PC-9 (cell line): ENCODE measurements at regions not wholly inside any gene's neighbourhood (a gene's known extent, or its start where the extent isn't known, plus 50 kb on each side); places are given as distances from the start of the nearest gene placed in this dataset.

ENCODE experiments used
- BruUV-seq: library from RNA; stranded (reverse); fragments of 400-500 nt; replicated peaks from 2 replicates; lab custom pipeline; 2021; lab: Mats Ljungman, UMichigan
- CTCF ChIA-PET: fragments of 300-600 bp; sonication (Branson Sonifier 250); formaldehyde crosslinking; loops from one replicate; lab custom pipeline; 2022; ENCODE audit warnings: antibody characterized with exemption; lab: Charles Lee
- POLR2A ChIA-PET: fragments of 300-600 bp; sonication (Branson Sonifier 250); formaldehyde crosslinking; loops from one replicate; lab custom pipeline; 2022; ENCODE audit warnings: antibody characterized with exemption; ENCODE audit not compliant: unreplicated experiment; lab: Charles Lee
- DNase-seq, 2 experiments: peaks; one replicate each; pipeline versions ENCODE4 v3.0.0 to v3.0.0-alpha.2; 2015 to 2022; ENCODE audit warnings: mixed read lengths in 1 of 2
- H2AFZ ChIP-seq: fragments of 200-600 bp; sonication (generic); 2 replicates; pipeline ENCODE4 v1.8.1; 2017; ENCODE audit warnings: antibody characterized with exemption
- H3F3A ChIP-seq: fragments of 200-600 bp; sonication (generic); 2 replicates; pipeline ENCODE4 v1.8.1; 2017; ENCODE audit warnings: antibody characterized with exemption, mild to moderate bottlenecking, low read depth; ENCODE audit not compliant: insufficient read depth
- H3K27ac ChIP-seq: fragments of 200-600 bp; sonication (generic); 2 replicates; pipeline ENCODE4 v1.6.1; 2016; ENCODE audit warnings: mixed run types
- H3K27me3 ChIP-seq: fragments of 200-600 bp; sonication (generic); 2 replicates; pipeline ENCODE4 v1.6.1; 2016; ENCODE audit warnings: low read depth, mixed run types; ENCODE audit not compliant: insufficient read depth
- H3K36me3 ChIP-seq: fragments of 200-600 bp; sonication (generic); 2 replicates; pipeline ENCODE4 v1.6.1; 2016; ENCODE audit warnings: low read depth, mixed run types
- H3K4me1 ChIP-seq: fragments of 200-600 bp; sonication (generic); replicated peaks from 2 replicates; pipeline ENCODE4 v1.6.1; 2016; ENCODE audit warnings: mixed run types; ENCODE audit not compliant: insufficient read depth
- H3K4me2 ChIP-seq: fragments of 200-600 bp; sonication (generic); 2 replicates; pipeline ENCODE4 v1.6.1; 2017; ENCODE audit warnings: mixed run types
- H3K4me3 ChIP-seq: fragments of 200-600 bp; sonication (generic); 2 replicates; pipeline ENCODE4 v1.6.1; 2016; ENCODE audit warnings: mixed run types
- H3K79me2 ChIP-seq: fragments of 200-600 bp; sonication (generic); 2 replicates; pipeline ENCODE4 v1.6.1; 2017; ENCODE audit warnings: low read depth, mixed run types
- H3K9me2 ChIP-seq: fragments of 200-600 bp; sonication (generic); 2 replicates; pipeline ENCODE4 v1.8.1; 2017; ENCODE audit warnings: mild to moderate bottlenecking; ENCODE audit not compliant: insufficient read depth
- H3K9me3 ChIP-seq: fragments of 200-600 bp; sonication (generic); 2 replicates; pipeline ENCODE4 v1.8.1; 2016; ENCODE audit warnings: low read depth; ENCODE audit not compliant: insufficient read depth
- H4K20me1 ChIP-seq: fragments of 200-600 bp; sonication (generic); 2 replicates; pipeline ENCODE4 v1.8.1; 2017; ENCODE audit not compliant: insufficient read depth
- EZH2 ChIP-seq: fragments of 200-600 bp; sonication (generic); IDR thresholded peaks from 2 replicates; pipeline ENCODE4 v1.8.0; 2017; ENCODE audit warnings: antibody characterized with exemption, low read depth
- intact Hi-C: fragments of 100-400 bp; cut with micrococcal nuclease; formaldehyde crosslinking; loops from one replicate; pipeline ENCODE4 v1.10.0; 2022; ENCODE audit not compliant: unreplicated experiment
- TF ChIP-seq, protein P1 (sequence below): fragments of 200-600 bp; sonication (generic); conservative IDR thresholded peaks from 2 replicates; pipeline ENCODE4 v1.6.1; 2017; ENCODE audit warnings: mixed run types, antibody characterized with exemption, mild to moderate bottlenecking, moderate library complexity

- no TSS peak for BruUV-seq
- Histone ChIP-seq H3K4me3 (no peak overlapping the region), H3K36me3 (no peaks in the 10 kb centered on the region), H3K9me2 (no peaks in the 10 kb centered on the region), H4K20me1 (no peaks in the 10 kb centered on the region), H3K27ac (no peak overlapping the region), H3K4me1 (no peaks in the 10 kb centered on the region), H3K4me2 (no peak overlapping the region), H3K27me3 (no peaks in the 10 kb centered on the region), H3K79me2 (no peaks in the 10 kb centered on the region), H2AFZ (no peak overlapping the region), H3K9me3 (no peaks in the 10 kb centered on the region), H3F3A (no peaks in the 10 kb centered on the region)
- no peak for DNase-seq
- ChIA-PET CTCF (no interaction called here), POLR2A (no interaction called here)
- TF ChIP-seq, protein P1, sequence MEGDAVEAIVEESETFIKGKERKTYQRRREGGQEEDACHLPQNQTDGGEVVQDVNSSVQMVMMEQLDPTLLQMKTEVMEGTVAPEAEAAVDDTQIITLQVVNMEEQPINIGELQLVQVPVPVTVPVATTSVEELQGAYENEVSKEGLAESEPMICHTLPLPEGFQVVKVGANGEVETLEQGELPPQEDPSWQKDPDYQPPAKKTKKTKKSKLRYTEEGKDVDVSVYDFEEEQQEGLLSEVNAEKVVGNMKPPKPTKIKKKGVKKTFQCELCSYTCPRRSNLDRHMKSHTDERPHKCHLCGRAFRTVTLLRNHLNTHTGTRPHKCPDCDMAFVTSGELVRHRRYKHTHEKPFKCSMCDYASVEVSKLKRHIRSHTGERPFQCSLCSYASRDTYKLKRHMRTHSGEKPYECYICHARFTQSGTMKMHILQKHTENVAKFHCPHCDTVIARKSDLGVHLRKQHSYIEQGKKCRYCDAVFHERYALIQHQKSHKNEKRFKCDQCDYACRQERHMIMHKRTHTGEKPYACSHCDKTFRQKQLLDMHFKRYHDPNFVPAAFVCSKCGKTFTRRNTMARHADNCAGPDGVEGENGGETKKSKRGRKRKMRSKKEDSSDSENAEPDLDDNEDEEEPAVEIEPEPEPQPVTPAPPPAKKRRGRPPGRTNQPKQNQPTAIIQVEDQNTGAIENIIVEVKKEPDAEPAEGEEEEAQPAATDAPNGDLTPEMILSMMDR = no peak
- TF ChIP-seq EZH2 = no peak
- intact Hi-C loops = no loop called here
Measured at GRCh38 chr5:165290535-165290934, 1785.1 kb downstream of the MAT2B start.

DNA sequence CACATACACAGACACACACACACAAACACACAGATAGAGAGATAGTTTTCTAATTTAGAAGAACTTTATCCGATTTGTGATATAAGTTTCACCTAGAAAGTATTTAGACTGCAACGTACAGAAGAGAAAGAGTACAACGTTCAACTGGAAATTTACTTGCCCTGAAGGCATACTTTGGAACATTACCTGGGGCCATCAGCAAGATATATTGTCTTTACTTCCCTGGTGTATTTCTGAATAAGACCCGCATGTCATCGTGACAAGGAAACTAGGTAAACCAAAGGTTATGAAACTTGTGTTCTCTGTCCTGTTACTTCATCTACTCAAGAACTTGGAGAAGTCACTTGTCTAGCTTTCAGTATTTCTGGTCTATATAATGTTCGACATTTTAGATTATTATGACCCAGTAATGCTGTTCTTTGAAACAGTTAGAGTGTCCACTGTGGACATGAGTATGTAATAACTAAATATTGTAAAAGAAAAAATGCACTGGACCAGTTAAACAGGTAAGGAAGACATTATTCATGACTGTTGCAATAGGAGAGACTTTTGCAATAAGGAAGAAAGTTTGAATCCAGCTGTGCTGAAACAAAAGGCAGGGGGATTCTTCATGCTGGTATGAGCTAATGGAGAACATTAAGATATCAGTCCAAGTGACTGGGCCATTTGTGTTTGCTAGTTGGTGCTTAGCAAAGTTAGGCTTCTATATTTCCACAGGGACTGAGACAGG is 1791.1 kb downstream of the MAT2B start:
- no peaks in the 10 kb centered on the region for H3K4me1 ChIP-seq
- H3K27ac ChIP-seq = no peak overlapping the region
- intact Hi-C loops = no loop called here
- no peaks in the 10 kb centered on the region for H3K27me3 ChIP-seq
- DNase-seq = no peak
- no peaks in the 10 kb centered on the region for H3F3A ChIP-seq
- ChIA-PET POLR2A (no interaction called here), CTCF (no interaction called here)
- no peaks in the 10 kb centered on the region for H3K9me3 ChIP-seq
- H3K4me2 ChIP-seq = no peak overlapping the region
- no peaks in the 10 kb centered on the region for H3K36me3 ChIP-seq
- no peak for TF ChIP-seq EZH2
- TF ChIP-seq, protein P1 = no peak
- H2AFZ ChIP-seq = no peak overlapping the region
- H3K79me2 ChIP-seq = no peaks in the 10 kb centered on the region
- no peak overlapping the region for H3K4me3 ChIP-seq
- H3K9me2 ChIP-seq = no peaks in the 10 kb centered on the region; the same call in 1 of the 2 replicates
- no TSS peak for BruUV-seq
- H4K20me1 ChIP-seq = no peaks in the 10 kb centered on the region

- Histone ChIP-seq H3K27me3 (no peaks in the 10 kb centered on the region), H3K79me2 (no peaks in the 10 kb centered on the region), H4K20me1 (no peaks in the 10 kb centered on the region), H3K9me3 (no peaks in the 10 kb centered on the region), H3K27ac (no peak overlapping the region), H3F3A (no peaks in the 10 kb centered on the region), H3K9me2 (no peaks in the 10 kb centered on the region; the same call in 1 of the 2 replicates), H2AFZ (no peak overlapping the region), H3K4me3 (no peak overlapping the region), H3K36me3 (no peaks in the 10 kb centered on the region), H3K4me2 (no peak overlapping the region), H3K4me1 (no peaks in the 10 kb centered on the region)
- POLR2A ChIA-PET = no interaction called here
- CTCF ChIA-PET = no interaction called here
- BruUV-seq = no TSS peak
- TF ChIP-seq, protein P1 = no peak
- no peak for TF ChIP-seq EZH2
- intact Hi-C loops = no loop called here
- DNase-seq = no peak
Measured at GRCh38 chr5:165304193-165304827, 1798.9 kb downstream of the MAT2B start.
